Natural killer cell (primary cell): ENCODE measurements at regions not wholly inside any gene's neighbourhood (a gene's known extent, or its start where the extent isn't known, plus 50 kb on each side); places are given as distances from the start of the nearest gene placed in this dataset.

Experiments used
- ATAC-seq, 3 donors: fragments of 150-1000 bp in 2 of 3; fragments of 200-7000 bp in 1 of 3; cut with Tn5 transposase; 1 replicate in 1 of 3; 2 replicates in 2 of 3; pipeline ENCODE4 v1.10.0; 2021; ENCODE audit warnings: mild to moderate bottlenecking in 2 of 3, moderate library complexity in 2 of 3
- DNase-seq, 2 donors: peaks; one replicate each; pipeline versions ENCODE4 v3.0.0 to v3.0.0-alpha.2; 2013 to 2021; ENCODE audit warnings: mixed read lengths in 1 of 2
- H3K27ac ChIP-seq: one replicate; pipeline ENCODE4 v1.5.1; 2013; ENCODE audit warnings: mild to moderate bottlenecking, low read length
- H3K27me3 ChIP-seq: one replicate; pipeline ENCODE4 v1.6.1; 2013; ENCODE audit warnings: low read length; ENCODE audit not compliant: control insufficient read depth, insufficient read depth
- H3K36me3 ChIP-seq: one replicate; pipeline ENCODE4 v1.6.1; 2013; ENCODE audit warnings: low read length; ENCODE audit not compliant: control insufficient read depth, insufficient read depth
- H3K4me1 ChIP-seq: one replicate; pipeline ENCODE4 v1.6.1; 2013; ENCODE audit warnings: low read length; ENCODE audit not compliant: control insufficient read depth, insufficient read depth
- H3K4me3 ChIP-seq: one replicate; pipeline ENCODE4 v1.5.1; 2013; ENCODE audit warnings: low read length
- H3K9me3 ChIP-seq: one replicate; pipeline ENCODE4 v1.6.1; 2013; ENCODE audit warnings: low read length; ENCODE audit not compliant: control insufficient read depth, insufficient read depth
- H3K27ac Mint-ChIP-seq, 2 donors: one replicate each; pipeline ENCODE4 v1.8.0; 2022; ENCODE audit warnings: mild to moderate bottlenecking in 2 of 2, mixed read lengths in 2 of 2, moderate library complexity in 1 of 2
- H3K27me3 Mint-ChIP-seq, 2 donors: one replicate each; pipeline ENCODE4 v1.8.0; 2022; ENCODE audit warnings: low read depth in 2 of 2, mixed read lengths in 2 of 2
- H3K36me3 Mint-ChIP-seq: one replicate; pipeline ENCODE4 v1.8.0; 2022; ENCODE audit warnings: mixed read lengths
- H3K4me1 Mint-ChIP-seq, 2 donors: one replicate each; pipeline ENCODE4 v1.8.0; 2022; ENCODE audit warnings: mixed read lengths in 2 of 2
- H3K4me3 Mint-ChIP-seq: one replicate; pipeline ENCODE4 v1.8.0; 2022; ENCODE audit warnings: mild to moderate bottlenecking, moderate library complexity, mixed read lengths
- H3K9me3 Mint-ChIP-seq, 2 donors: one replicate each; pipeline ENCODE4 v1.8.0; 2022; ENCODE audit warnings: mixed read lengths in 2 of 2
- WGBS: methylation state at CpG from one replicate; pipeline ENCODE4 v1.1.7; 2013; ENCODE audit warnings: missing lambda C conversion rate; ENCODE audit not compliant: insufficient coverage; 5-methylcytosine and 5-hydroxymethylcytosine counted together
- intact Hi-C: fragments of 100-400 bp; cut with micrococcal nuclease; formaldehyde crosslinking; loops from one replicate; pipeline ENCODE4 v1.14.2; 2022
- TF ChIP-seq, protein P1 (sequence below): fragments of 200-600 bp; IDR thresholded peaks from one replicate; pipeline ENCODE4 v1.8.0; 2022; ENCODE audit warnings: antibody characterized with exemption

DNA sequence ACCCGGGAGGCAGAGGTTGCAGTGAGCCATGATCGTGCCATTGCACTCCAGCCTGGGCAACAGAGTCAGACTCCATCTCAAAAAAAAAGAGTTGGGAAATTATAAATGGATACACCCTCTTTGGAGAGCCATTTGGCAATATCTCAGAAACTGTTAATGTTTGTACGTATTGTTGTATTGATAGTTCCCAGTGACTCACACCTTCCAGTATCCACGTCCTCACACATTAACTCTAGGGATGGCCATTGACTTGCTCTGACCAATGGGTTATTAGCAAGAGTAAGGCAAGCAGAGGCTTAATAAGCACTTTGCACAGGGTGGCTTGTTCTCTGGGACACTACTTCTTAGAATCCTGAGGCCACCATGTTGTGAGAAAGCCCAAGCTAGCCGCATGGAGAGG is 107.6 kb upstream of the LHX1 start:
- H3K27ac ChIP-seq = no peak overlapping the region
- Mint-ChIP-seq H3K27ac (no peak overlapping the region), H3K4me3 (no peak overlapping the region), H3K4me1 (no peaks in the 10 kb centered on the region), H3K27me3 (peaks cover 12 to 32% of the 10 kb centered on the region in 2 donors), H3K36me3 (no peaks in the 10 kb centered on the region), H3K9me3 (no peaks in the 10 kb centered on the region)
- H3K4me3 ChIP-seq = no peak overlapping the region
- H3K27me3 ChIP-seq = peaks cover 3% of the 10 kb centered on the region
- no peak for DNase-seq
- H3K36me3 ChIP-seq = no peaks in the 10 kb centered on the region
- 97% methylated on average over 5 of the region's 5 CpGs for WGBS
- H3K4me1 ChIP-seq = no peaks in the 10 kb centered on the region
- no peaks in the 10 kb centered on the region for H3K9me3 ChIP-seq
- no peak for ATAC-seq
- intact Hi-C loops = no loop called here
- TF ChIP-seq, protein P1, sequence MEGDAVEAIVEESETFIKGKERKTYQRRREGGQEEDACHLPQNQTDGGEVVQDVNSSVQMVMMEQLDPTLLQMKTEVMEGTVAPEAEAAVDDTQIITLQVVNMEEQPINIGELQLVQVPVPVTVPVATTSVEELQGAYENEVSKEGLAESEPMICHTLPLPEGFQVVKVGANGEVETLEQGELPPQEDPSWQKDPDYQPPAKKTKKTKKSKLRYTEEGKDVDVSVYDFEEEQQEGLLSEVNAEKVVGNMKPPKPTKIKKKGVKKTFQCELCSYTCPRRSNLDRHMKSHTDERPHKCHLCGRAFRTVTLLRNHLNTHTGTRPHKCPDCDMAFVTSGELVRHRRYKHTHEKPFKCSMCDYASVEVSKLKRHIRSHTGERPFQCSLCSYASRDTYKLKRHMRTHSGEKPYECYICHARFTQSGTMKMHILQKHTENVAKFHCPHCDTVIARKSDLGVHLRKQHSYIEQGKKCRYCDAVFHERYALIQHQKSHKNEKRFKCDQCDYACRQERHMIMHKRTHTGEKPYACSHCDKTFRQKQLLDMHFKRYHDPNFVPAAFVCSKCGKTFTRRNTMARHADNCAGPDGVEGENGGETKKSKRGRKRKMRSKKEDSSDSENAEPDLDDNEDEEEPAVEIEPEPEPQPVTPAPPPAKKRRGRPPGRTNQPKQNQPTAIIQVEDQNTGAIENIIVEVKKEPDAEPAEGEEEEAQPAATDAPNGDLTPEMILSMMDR = no peak

DNA sequence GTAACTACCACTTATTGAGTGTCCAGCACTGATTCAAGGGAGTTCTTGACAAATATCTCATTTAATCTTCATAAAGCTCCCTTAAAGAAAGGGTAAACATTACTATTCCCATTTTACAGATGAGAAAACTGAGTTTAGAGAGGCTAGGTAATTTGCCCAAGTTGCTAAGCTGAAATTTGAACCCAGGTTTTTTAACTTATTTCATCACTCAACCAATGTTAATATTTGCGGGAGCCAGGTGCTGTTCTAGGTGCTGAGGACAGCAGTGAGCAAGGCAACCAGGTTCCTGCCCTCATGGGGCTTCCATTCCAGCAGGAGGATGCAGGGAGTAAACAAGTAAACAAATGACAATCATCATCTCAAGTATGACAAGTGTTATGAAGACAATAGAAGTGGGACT is 104.0 kb upstream of the LHX1 start:
- Mint-ChIP-seq H3K4me3 (no peak overlapping the region), H3K36me3 (no peaks in the 10 kb centered on the region), H3K27ac (no peak overlapping the region), H3K27me3 (peaks cover 3 to 19% of the 10 kb centered on the region in 2 donors), H3K4me1 (no peaks in the 10 kb centered on the region), H3K9me3 (no peaks in the 10 kb centered on the region)
- ATAC-seq (no peak), DNase-seq (no peak)
- TF ChIP-seq, protein P1 = no peak
- Histone ChIP-seq H3K27ac (no peak overlapping the region), H3K9me3 (no peaks in the 10 kb centered on the region), H3K4me3 (no peak overlapping the region), H3K4me1 (no peaks in the 10 kb centered on the region), H3K36me3 (no peaks in the 10 kb centered on the region), H3K27me3 (no peaks in the 10 kb centered on the region)
- intact Hi-C loops = no loop called here
- 82% methylated on average over 1 of the region's 1 CpG for whole genome bisulfite sequencing

DNA sequence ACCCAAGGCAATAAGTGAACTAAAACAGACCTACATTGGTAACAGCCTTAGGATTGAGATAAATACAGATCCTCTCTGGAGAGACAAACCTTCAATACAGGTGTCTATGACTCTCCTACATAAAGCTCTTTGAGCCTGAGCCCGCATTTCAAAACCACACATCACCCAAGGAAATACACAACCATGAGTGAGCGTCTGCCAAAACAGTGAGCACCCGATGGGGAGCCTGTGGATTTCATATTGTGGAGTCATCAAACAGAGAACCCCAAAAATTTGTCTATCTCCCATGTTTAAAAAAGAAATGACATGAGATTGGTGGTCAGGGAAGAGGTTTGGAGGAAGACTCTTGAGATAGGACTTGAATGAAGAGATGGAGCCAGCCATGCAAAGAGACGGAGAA is 102.2 kb upstream of the LHX1 start:
- H3K36me3 ChIP-seq = no peaks in the 10 kb centered on the region
- H3K4me3 ChIP-seq = no peak overlapping the region
- no peaks in the 10 kb centered on the region for H3K9me3 ChIP-seq
- H3K4me1 ChIP-seq = no peaks in the 10 kb centered on the region
- TF ChIP-seq, protein P1 = no peak
- no peak overlapping the region for H3K27ac Mint-ChIP-seq
- H3K9me3 Mint-ChIP-seq = no peaks in the 10 kb centered on the region
- WGBS = over 99% methylated on average over 4 of the region's 4 CpGs
- no peaks in the 10 kb centered on the region for H3K27me3 ChIP-seq
- DNase-seq = no peak
- H3K4me3 Mint-ChIP-seq = no peak overlapping the region
- peaks cover 0 to 11% of the 10 kb centered on the region in 2 donors for H3K27me3 Mint-ChIP-seq
- no peaks in the 10 kb centered on the region for H3K36me3 Mint-ChIP-seq
- no peaks in the 10 kb centered on the region for H3K4me1 Mint-ChIP-seq
- no peak for ATAC-seq
- intact Hi-C loops = no loop called here
- no peak overlapping the region for H3K27ac ChIP-seq

DNA sequence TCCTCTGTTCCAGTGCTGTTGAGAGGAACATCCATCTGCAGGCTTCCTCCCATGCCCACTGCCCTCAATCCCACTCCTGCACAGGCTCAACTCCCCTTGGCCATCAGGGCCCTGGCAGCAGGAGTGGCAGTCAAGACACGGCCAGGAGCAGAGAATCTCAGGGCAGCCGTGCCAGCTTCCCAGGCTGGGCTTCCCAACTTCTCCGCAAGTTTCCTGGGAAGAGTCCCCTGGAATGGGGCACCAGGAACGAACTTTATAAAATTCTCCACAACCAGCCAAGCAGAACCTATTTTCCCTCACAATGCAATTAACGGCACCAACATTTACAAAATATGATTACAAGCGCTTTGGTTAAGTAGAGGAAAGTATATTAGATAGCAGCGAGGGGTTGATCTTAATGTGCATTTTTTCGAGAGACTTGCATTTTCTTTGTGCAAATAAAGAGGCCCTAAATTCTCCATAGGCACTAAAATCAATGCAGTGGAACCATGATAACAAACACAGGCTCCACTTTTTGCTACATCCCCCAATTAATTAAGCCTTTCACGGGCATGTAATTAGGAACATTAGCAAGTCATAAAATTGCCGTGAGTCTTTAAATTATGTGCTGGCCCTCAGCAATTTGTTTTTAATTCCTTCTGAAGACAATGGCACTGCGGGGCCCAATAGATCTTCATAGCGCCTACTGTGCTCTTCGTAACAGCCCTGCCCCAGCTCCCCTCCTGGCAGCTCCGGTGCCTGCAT is 99.9 kb upstream of the LHX1 start:
- Mint-ChIP-seq H3K27me3 (peaks cover 7 to 19% of the 10 kb centered on the region in 2 donors), H3K9me3 (no peaks in the 10 kb centered on the region), H3K36me3 (no peaks in the 10 kb centered on the region), H3K4me3 (no peak overlapping the region), H3K4me1 (no peaks in the 10 kb centered on the region), H3K27ac (no peak overlapping the region)
- Histone ChIP-seq H3K27me3 (no peaks in the 10 kb centered on the region), H3K4me3 (no peak overlapping the region), H3K9me3 (no peaks in the 10 kb centered on the region), H3K36me3 (no peaks in the 10 kb centered on the region), H3K4me1 (no peaks in the 10 kb centered on the region), H3K27ac (no peak overlapping the region)
- intact Hi-C loops = no loop called here
- DNase-seq (no peak), ATAC-seq (no peak)
- TF ChIP-seq, protein P1 = no peak
- 52% methylated on average over 11 of the region's 14 CpGs for WGBS
